Type B pancreatic cell (in vitro differentiated cells): ENCODE measurements at regions not wholly inside any gene's neighbourhood (a gene's known extent, or its start where the extent isn't known, plus 50 kb on each side); places are given as distances from the start of the nearest gene placed in this dataset.

ENCODE experiments used
- DNase-seq: peaks from one replicate; pipeline ENCODE4 v3.0.0; 2021; ENCODE audit warnings: mixed read lengths; ENCODE audit not compliant: unreplicated experiment; ENCODE audit errors: extremely low spot score
- H3K27ac Mint-ChIP-seq: 2 replicates; pipeline ENCODE4 v1.8.0; 2021; ENCODE audit warnings: mild to moderate bottlenecking, mixed read lengths
- H3K27me3 Mint-ChIP-seq: 2 replicates; pipeline ENCODE4 v1.8.0; 2021; ENCODE audit warnings: mixed read lengths
- H3K36me3 Mint-ChIP-seq: 2 replicates; pipeline ENCODE4 v1.8.0; 2021; ENCODE audit warnings: mixed read lengths
- H3K4me1 Mint-ChIP-seq: one replicate; pipeline ENCODE4 v1.8.0; 2021; ENCODE audit warnings: mixed read lengths; ENCODE audit not compliant: unreplicated experiment
- H3K4me3 Mint-ChIP-seq: 2 replicates; pipeline ENCODE4 v1.8.0; 2021; ENCODE audit warnings: mild to moderate bottlenecking, mixed read lengths
- H3K9me3 Mint-ChIP-seq: 2 replicates; pipeline ENCODE4 v1.8.0; 2021; ENCODE audit warnings: mixed read lengths
- TF ChIP-seq, protein P1 (sequence below): fragments of 200-600 bp; sonication (generic); conservative IDR thresholded peaks from 2 replicates; pipeline ENCODE4 v1.5.0; 2021; ENCODE audit warnings: antibody characterized with exemption, mild to moderate bottlenecking

DNA sequence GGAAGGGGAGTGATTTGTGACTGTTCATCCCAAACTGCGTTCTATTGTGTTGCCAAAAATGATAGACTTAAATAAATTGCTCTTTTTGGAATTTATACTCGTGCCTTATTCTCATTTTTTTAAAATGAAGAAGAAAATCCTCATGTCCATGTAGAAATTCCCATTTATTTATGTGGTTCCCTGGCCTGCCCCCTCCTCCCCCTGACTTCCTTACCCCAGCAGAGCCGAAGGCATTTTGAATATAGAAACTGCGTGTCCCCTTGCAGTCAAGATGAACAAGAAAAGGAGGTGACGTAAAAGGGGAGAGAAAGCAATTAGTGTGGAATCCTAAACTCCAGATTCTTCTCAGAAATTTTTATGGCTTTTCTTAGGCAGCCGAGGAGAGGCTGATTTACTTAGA, 126.1 kb downstream of the FAM204A start:
- no peak overlapping the region for H3K4me3 Mint-ChIP-seq
- no peak for DNase-seq
- H3K27me3 Mint-ChIP-seq, result no peaks in the 10 kb centered on the region
- no peaks in the 10 kb centered on the region for H3K9me3 Mint-ChIP-seq
- H3K36me3 Mint-ChIP-seq, result no peaks in the 10 kb centered on the region
- TF ChIP-seq, protein P1, sequence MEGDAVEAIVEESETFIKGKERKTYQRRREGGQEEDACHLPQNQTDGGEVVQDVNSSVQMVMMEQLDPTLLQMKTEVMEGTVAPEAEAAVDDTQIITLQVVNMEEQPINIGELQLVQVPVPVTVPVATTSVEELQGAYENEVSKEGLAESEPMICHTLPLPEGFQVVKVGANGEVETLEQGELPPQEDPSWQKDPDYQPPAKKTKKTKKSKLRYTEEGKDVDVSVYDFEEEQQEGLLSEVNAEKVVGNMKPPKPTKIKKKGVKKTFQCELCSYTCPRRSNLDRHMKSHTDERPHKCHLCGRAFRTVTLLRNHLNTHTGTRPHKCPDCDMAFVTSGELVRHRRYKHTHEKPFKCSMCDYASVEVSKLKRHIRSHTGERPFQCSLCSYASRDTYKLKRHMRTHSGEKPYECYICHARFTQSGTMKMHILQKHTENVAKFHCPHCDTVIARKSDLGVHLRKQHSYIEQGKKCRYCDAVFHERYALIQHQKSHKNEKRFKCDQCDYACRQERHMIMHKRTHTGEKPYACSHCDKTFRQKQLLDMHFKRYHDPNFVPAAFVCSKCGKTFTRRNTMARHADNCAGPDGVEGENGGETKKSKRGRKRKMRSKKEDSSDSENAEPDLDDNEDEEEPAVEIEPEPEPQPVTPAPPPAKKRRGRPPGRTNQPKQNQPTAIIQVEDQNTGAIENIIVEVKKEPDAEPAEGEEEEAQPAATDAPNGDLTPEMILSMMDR, result no peak
- no peak overlapping the region for H3K27ac Mint-ChIP-seq
- peaks cover 20% of the 10 kb centered on the region for H3K4me1 Mint-ChIP-seq

- no peak overlapping the region for H3K27ac Mint-ChIP-seq
- DNase-seq, result no peak
- H3K4me1 Mint-ChIP-seq, result peaks cover 20% of the 10 kb centered on the region
- H3K27me3 Mint-ChIP-seq, result no peaks in the 10 kb centered on the region
- TF ChIP-seq, protein P1, result no peak
- no peaks in the 10 kb centered on the region for H3K9me3 Mint-ChIP-seq
- H3K36me3 Mint-ChIP-seq, result no peaks in the 10 kb centered on the region
- H3K4me3 Mint-ChIP-seq, result no peak overlapping the region
Observed at GRCh38 chr10:118214776-118215175, 127.3 kb downstream of the FAM204A start.

- TF ChIP-seq, protein P1, result no peak
- Mint-ChIP-seq H3K27ac (no peak overlapping the region), H3K36me3 (no peaks in the 10 kb centered on the region), H3K4me3 (no peak overlapping the region), H3K9me3 (no peaks in the 10 kb centered on the region), H3K4me1 (peaks cover 24% of the 10 kb centered on the region), H3K27me3 (no peaks in the 10 kb centered on the region)
- DNase-seq, result no peak
Observed at GRCh38 chr10:118213436-118213835, 128.7 kb downstream of the FAM204A start.

- H3K27ac Mint-ChIP-seq, result no peak overlapping the region
- TF ChIP-seq, protein P1, result no peak
- no peaks in the 10 kb centered on the region for H3K27me3 Mint-ChIP-seq
- no peak overlapping the region for H3K4me3 Mint-ChIP-seq
- no peaks in the 10 kb centered on the region for H3K36me3 Mint-ChIP-seq
- peaks cover 5% of the 10 kb centered on the region for H3K9me3 Mint-ChIP-seq
- DNase-seq, result no peak
- H3K4me1 Mint-ChIP-seq, result peaks cover 11% of the 10 kb centered on the region
Observed at GRCh38 chr10:118210276-118210675, 131.8 kb downstream of the FAM204A start.

GRCh38 chr10:118209215-118209614, 132.9 kb downstream of the FAM204A start:
- Mint-ChIP-seq H3K9me3 (peaks cover 5% of the 10 kb centered on the region), H3K27me3 (no peaks in the 10 kb centered on the region), H3K27ac (no peak overlapping the region), H3K4me1 (peaks cover 11% of the 10 kb centered on the region), H3K4me3 (no peak overlapping the region), H3K36me3 (no peaks in the 10 kb centered on the region)
- DNase-seq, result no peak
- TF ChIP-seq, protein P1, result no peak

DNA sequence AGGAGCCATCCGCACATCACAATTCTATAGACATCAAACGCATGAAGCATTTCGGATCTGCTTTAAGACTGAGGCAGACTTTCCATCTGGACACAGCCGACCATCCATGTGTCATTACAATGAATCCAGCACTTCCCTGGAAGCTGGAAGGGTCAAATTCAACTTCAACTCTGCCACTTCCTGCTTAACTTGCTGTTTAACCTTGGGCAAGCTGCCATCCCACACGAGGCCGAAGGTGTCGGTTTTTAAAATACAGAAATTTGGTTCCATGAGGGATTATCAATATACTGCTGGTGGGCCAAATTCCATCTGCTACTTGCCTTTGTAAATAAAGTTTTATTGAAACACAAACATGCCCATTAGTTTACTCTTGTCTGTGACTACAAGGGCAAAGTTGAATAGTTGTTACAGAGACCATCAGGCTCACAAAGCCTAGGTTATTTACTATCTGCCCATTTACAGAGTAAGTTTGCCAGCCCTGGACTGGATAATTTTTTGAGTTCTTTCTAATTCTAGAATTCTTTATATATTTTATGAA, 134.6 kb downstream of the FAM204A start:
- Mint-ChIP-seq H3K27me3 (no peaks in the 10 kb centered on the region), H3K4me3 (no peak overlapping the region), H3K27ac (no peak overlapping the region), H3K9me3 (peaks cover 5% of the 10 kb centered on the region), H3K4me1 (peaks cover 4% of the 10 kb centered on the region), H3K36me3 (no peaks in the 10 kb centered on the region)
- TF ChIP-seq, protein P1, result no peak
- DNase-seq, result no peak
